ENCODE measurements at regions not wholly inside any gene's neighbourhood (a gene's known extent, or its start where the extent isn't known, plus 50 kb on each side); places are given as distances from the start of the nearest gene placed in this dataset.

DNA sequence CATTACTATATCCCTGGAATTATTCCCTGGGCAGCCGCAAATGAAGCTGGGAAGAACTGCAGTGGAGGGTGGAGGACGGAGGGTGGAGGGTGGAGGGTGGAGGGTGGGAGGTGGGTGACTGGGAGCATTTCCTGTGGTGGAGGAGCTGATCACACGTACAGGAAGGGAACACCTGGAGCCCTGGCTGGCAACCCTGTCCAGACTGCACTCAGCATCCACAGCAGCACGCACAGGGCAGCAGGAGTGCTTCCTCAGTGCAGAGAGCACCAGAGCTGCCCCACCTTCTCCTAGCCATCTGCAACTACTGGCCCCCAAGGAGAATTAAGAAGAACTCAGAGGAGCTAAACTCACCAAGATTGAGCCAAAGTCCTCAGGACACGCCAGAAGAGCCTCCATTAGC, 249.9 kb downstream of the EIPR1 start:
- Histone ChIP-seq H3K27me3 (ENCODE audit: control insufficient read depth in 1 of 2, insufficient read depth in 2 of 2, low read length in 2 of 2) (peaks cover 0 to 4% of the 10 kb centered on the region in 2 donors), H3K4me3 (ENCODE audit: low read depth in 1 of 2, low read length in 2 of 2) (no peak overlapping the region)

DNA sequence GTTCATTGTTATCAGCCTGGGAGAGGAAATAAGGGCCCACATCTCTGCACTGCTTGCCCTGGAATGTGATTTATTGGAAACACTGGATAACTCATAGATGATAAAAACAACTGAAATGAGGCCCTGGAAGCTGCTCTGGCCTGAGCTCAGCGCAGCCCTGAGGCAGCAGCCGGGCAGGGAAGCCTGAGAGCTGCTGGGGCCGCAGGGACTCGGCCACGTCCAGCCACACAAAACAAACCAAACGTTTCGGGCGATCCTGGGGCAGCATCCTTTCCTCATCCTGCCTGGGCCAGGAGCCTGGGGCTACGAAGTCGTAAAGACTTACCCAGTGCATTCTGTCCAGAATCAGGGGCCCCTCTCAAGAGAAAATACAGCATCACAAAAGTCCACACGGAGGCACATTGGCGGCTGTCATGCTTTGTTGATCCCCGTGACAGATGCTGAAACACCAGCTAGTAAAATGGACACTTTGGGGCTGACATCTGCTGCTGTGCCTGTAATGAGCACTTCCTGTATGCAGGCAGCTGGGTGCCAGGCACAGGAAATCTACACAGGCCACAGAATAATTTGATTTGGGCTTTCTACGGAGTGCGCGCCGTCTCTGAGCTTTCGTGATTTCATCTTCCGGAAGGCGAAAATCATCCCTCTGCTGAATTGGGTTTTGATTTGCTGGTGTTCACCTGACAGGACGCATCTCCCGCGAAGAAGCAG, 250.6 kb downstream of the EIPR1 start:
- no peak overlapping the region for H3K4me3 ChIP-seq (ENCODE audit: low read depth in 1 of 2, low read length in 2 of 2)
- H3K4me1 ChIP-seq (ENCODE audit: insufficient read depth, low read length): no peaks in the 10 kb centered on the region
- no peak overlapping the region for H3K27ac ChIP-seq (ENCODE audit: low read depth, low read length)
- no peak overlapping the region for H3K9ac ChIP-seq (ENCODE audit: low read length)
- H3K36me3 ChIP-seq (ENCODE audit: insufficient read depth, low read length): no peaks in the 10 kb centered on the region
- H3K9me3 ChIP-seq (ENCODE audit: low read length): no peaks in the 10 kb centered on the region
- peaks cover 0 to 4% of the 10 kb centered on the region in 2 donors for H3K27me3 ChIP-seq (ENCODE audit: control insufficient read depth in 1 of 2, insufficient read depth in 2 of 2, low read length in 2 of 2)

More for the DNA sequence above, 249.9 kb downstream of the EIPR1 start:
- Histone ChIP-seq H3K27ac (ENCODE audit: low read depth, low read length) (no peak overlapping the region), H3K9ac (ENCODE audit: low read length) (no peak overlapping the region), H3K9me3 (ENCODE audit: low read length) (no peaks in the 10 kb centered on the region), H3K4me1 (ENCODE audit: insufficient read depth, low read length) (no peaks in the 10 kb centered on the region), H3K36me3 (ENCODE audit: insufficient read depth, low read length) (no peaks in the 10 kb centered on the region)

DNA sequence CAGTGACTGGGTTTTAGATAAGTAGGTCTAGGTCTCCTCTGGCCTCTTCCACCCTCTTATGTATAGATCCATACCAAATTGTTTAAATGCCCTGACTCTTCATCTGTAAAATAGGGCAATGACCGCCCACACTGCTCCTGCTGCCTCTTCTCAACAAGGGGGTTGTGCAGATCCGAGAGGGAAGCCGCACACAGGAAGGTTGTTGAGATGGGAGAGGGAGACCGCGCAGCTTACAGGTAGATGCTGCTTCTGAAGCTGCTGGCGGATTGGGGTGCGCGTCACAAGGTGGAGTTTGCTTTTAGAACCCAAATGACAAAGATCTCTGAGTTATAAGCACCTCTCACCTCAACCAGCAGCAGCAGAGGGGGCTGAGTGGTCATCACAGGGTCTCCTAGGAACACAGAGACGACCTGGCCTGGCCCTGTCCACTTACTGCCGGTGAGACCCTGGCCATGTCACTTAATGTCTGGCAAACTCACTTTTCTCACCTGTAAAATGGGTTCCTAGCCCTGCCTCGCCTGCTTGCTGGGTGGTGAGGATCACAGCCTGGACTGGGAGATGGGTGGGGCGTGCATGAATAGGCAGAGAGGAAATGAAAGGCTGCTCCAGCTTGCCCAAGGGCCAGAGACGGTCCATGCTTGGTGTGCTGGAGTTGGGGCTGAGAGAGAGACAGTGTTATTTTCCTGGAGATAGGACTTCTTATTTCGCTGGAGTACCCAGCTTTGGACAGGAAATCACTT, 251.3 kb downstream of the EIPR1 start:
- H3K27me3 ChIP-seq (ENCODE audit: control insufficient read depth in 1 of 2, insufficient read depth in 2 of 2, low read length in 2 of 2): peaks cover 0 to 4% of the 10 kb centered on the region in 2 donors
- no peaks in the 10 kb centered on the region for H3K4me1 ChIP-seq (ENCODE audit: insufficient read depth, low read length)
- H3K27ac ChIP-seq (ENCODE audit: low read depth, low read length): no peak overlapping the region
- no peak overlapping the region for H3K4me3 ChIP-seq (ENCODE audit: low read depth in 1 of 2, low read length in 2 of 2)
- H3K9me3 ChIP-seq (ENCODE audit: low read length): no peaks in the 10 kb centered on the region
- H3K36me3 ChIP-seq (ENCODE audit: insufficient read depth, low read length): no peaks in the 10 kb centered on the region
- H3K9ac ChIP-seq (ENCODE audit: low read length): no peak overlapping the region

- no peak overlapping the region for H3K9ac ChIP-seq (ENCODE audit: low read length)
- H3K4me3 ChIP-seq (ENCODE audit: low read depth in 1 of 2, low read length in 2 of 2): no peak overlapping the region
- no peak overlapping the region for H3K27ac ChIP-seq (ENCODE audit: low read depth, low read length)
- peaks cover 0 to 4% of the 10 kb centered on the region in 2 donors for H3K27me3 ChIP-seq (ENCODE audit: control insufficient read depth in 1 of 2, insufficient read depth in 2 of 2, low read length in 2 of 2)
- no peaks in the 10 kb centered on the region for H3K36me3 ChIP-seq (ENCODE audit: insufficient read depth, low read length)
- no peaks in the 10 kb centered on the region for H3K9me3 ChIP-seq (ENCODE audit: low read length)
- no peaks in the 10 kb centered on the region for H3K4me1 ChIP-seq (ENCODE audit: insufficient read depth, low read length)
Observed at GRCh38 chr2:3125761-3126130, 251.9 kb downstream of the EIPR1 start.

DNA sequence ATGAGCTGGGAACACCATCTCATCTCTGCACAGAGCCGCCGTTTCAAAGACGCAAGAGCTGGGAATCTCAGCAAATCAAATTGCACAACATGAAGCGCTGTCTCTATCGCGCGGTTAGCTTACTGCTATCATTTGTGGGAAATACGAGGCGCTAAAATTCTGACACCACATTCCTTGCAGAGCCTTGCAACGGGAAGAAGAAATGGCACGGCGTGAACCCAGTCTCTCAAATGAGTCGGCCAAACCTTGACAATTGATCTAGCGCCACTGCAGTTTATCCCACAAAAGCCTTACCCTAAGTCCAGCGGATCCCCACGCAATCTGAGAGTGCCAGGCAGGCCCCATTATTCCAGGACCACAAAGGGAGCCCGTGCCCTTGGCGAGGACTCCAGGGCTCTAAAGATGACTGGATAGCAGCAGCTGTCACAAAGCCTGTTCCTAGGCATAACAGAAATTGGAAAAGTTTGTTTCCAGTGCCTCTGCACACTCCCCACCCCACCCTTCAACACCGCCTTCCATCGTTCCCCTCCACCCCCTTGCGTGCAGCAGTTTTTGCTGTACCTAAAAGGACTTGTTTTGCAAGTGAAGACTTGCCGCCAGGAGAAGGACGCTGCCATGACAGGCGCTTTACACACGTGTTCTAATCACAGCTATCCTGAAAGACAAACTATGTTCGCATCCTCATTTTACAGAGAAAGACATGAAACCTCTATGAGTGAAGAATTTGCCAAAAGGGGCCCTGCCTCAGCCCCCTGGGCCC, 252.4 kb downstream of the EIPR1 start:
- H3K4me1 ChIP-seq (ENCODE audit: insufficient read depth, low read length): no peaks in the 10 kb centered on the region
- H3K9ac ChIP-seq (ENCODE audit: low read length): no peak overlapping the region
- H3K27ac ChIP-seq (ENCODE audit: low read depth, low read length): no peak overlapping the region
- H3K27me3 ChIP-seq (ENCODE audit: control insufficient read depth in 1 of 2, insufficient read depth in 2 of 2, low read length in 2 of 2): peaks cover 0 to 3% of the 10 kb centered on the region in 2 donors
- no peaks in the 10 kb centered on the region for H3K36me3 ChIP-seq (ENCODE audit: insufficient read depth, low read length)
- no peaks in the 10 kb centered on the region for H3K9me3 ChIP-seq (ENCODE audit: low read length)
- no peak overlapping the region for H3K4me3 ChIP-seq (ENCODE audit: low read depth in 1 of 2, low read length in 2 of 2)

DNA sequence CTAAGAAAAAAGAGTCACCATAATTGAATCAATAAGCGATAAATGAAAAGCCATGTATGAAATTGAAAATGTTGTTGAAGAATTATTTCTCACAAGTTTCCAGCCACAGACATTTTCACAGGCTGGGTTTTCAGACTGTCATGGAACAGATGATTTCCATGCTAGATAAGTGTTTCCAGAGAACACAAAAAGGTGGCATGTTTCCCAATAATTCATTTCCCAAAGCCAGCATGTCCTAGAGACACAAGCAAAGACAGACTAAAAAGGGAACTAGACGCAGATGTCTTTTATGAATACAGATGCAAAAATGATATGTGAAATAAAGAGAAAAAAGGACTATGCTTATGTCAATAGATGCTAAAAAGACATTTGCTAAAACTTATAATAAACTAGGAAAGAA, 255.1 kb downstream of the EIPR1 start:
- Histone ChIP-seq H3K27me3 (ENCODE audit: control insufficient read depth in 1 of 2, insufficient read depth in 2 of 2, low read length in 2 of 2) (no peaks in the 10 kb centered on the region), H3K36me3 (ENCODE audit: insufficient read depth, low read length) (no peaks in the 10 kb centered on the region), H3K9ac (ENCODE audit: low read length) (no peak overlapping the region), H3K9me3 (ENCODE audit: low read length) (no peaks in the 10 kb centered on the region), H3K27ac (ENCODE audit: low read depth, low read length) (no peak overlapping the region), H3K4me1 (ENCODE audit: insufficient read depth, low read length) (no peaks in the 10 kb centered on the region), H3K4me3 (ENCODE audit: low read depth in 1 of 2, low read length in 2 of 2) (no peak overlapping the region)

DNA sequence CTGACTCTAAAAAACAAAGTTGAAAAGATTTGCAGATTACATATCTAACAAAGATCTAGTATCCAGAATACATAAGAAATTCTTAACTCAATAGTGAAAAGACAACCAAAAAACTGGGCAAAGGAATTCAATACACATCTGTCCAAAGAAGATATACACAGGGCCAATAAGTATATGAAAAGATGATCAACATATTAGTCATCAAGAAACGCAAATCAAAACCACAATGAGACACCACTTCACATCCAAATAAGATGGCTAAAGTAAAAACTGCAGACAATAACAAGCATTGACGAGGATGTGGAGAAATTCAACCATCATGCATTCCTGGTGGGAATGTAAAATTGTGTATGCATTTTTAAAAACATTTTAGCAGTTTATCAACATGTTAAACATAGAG, 256.0 kb downstream of the EIPR1 start:
- no peaks in the 10 kb centered on the region for H3K27me3 ChIP-seq (ENCODE audit: control insufficient read depth in 1 of 2, insufficient read depth in 2 of 2, low read length in 2 of 2)
- H3K4me1 ChIP-seq (ENCODE audit: insufficient read depth, low read length): no peaks in the 10 kb centered on the region
- H3K4me3 ChIP-seq (ENCODE audit: low read depth in 1 of 2, low read length in 2 of 2): no peak overlapping the region
- no peaks in the 10 kb centered on the region for H3K36me3 ChIP-seq (ENCODE audit: insufficient read depth, low read length)
- H3K9ac ChIP-seq (ENCODE audit: low read length): no peak overlapping the region
- H3K27ac ChIP-seq (ENCODE audit: low read depth, low read length): no peak overlapping the region
- H3K9me3 ChIP-seq (ENCODE audit: low read length): no peaks in the 10 kb centered on the region

- no peak overlapping the region for H3K9ac ChIP-seq (ENCODE audit: low read length)
- no peaks in the 10 kb centered on the region for H3K27me3 ChIP-seq (ENCODE audit: control insufficient read depth in 1 of 2, insufficient read depth in 2 of 2, low read length in 2 of 2)
- H3K27ac ChIP-seq (ENCODE audit: low read depth, low read length): no peak overlapping the region
- H3K4me3 ChIP-seq (ENCODE audit: low read depth in 1 of 2, low read length in 2 of 2): no peak overlapping the region
- no peaks in the 10 kb centered on the region for H3K9me3 ChIP-seq (ENCODE audit: low read length)
- H3K4me1 ChIP-seq (ENCODE audit: insufficient read depth, low read length): no peaks in the 10 kb centered on the region
- no peaks in the 10 kb centered on the region for H3K36me3 ChIP-seq (ENCODE audit: insufficient read depth, low read length)
Observed at GRCh38 chr2:3117650-3118216, 259.9 kb downstream of the EIPR1 start.

GRCh38 chr2:3116371-3116770, 261.2 kb downstream of the EIPR1 start:
- Histone ChIP-seq H3K36me3 (ENCODE audit: insufficient read depth, low read length) (no peaks in the 10 kb centered on the region), H3K4me3 (ENCODE audit: low read depth in 1 of 2, low read length in 2 of 2) (no peak overlapping the region), H3K9ac (ENCODE audit: low read length) (no peak overlapping the region), H3K9me3 (ENCODE audit: low read length) (no peaks in the 10 kb centered on the region), H3K27ac (ENCODE audit: low read depth, low read length) (no peak overlapping the region), H3K27me3 (ENCODE audit: control insufficient read depth in 1 of 2, insufficient read depth in 2 of 2, low read length in 2 of 2) (no peaks in the 10 kb centered on the region), H3K4me1 (ENCODE audit: insufficient read depth, low read length) (no peaks in the 10 kb centered on the region)

DNA sequence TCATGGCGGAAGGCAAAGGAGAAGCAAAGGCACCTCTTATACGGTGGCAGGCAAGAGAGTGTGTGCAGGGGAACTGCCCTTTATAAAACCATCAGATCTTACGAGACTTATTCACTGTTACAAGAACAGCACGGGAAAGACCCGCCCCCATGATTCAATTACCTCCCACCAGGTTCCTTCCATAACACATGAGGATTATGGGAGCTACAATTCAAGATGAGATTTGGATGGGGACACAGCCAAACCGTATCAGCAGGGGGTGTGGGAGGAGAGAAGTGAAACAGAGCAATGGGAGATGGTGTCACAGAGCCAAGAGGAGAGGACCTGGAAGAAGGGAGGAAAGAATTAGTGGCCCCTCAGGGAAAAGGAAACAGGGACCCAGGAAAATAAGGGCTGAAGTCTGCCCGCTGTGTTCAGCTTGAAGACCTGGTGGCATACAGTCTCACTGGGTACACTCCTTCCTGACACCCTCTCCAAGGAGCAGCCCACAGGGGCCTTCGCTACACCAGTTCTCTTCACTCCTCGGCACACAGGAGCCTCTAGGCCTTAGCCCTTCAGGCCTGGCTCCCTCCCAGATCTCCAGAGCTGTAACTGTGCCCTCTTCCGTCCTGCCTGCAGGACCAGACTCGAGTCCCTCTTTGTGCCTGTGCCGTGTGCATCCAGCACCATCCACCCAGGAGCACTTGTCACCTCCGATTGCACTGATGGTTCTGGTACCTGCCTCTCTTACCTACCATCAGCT, 262.1 kb downstream of the EIPR1 start:
- H3K36me3 ChIP-seq (ENCODE audit: insufficient read depth, low read length): no peaks in the 10 kb centered on the region
- no peak overlapping the region for H3K4me3 ChIP-seq (ENCODE audit: low read depth in 1 of 2, low read length in 2 of 2)
- H3K9ac ChIP-seq (ENCODE audit: low read length): no peak overlapping the region
- no peaks in the 10 kb centered on the region for H3K4me1 ChIP-seq (ENCODE audit: insufficient read depth, low read length)
- no peak overlapping the region for H3K27ac ChIP-seq (ENCODE audit: low read depth, low read length)
- H3K9me3 ChIP-seq (ENCODE audit: low read length): no peaks in the 10 kb centered on the region
- H3K27me3 ChIP-seq (ENCODE audit: control insufficient read depth in 1 of 2, insufficient read depth in 2 of 2, low read length in 2 of 2): no peaks in the 10 kb centered on the region

Data from muscle layer of colon (tissue), 2 donors.